ENCODE measurements at regions not wholly inside any gene's neighbourhood (a gene's known extent, or its start where the extent isn't known, plus 50 kb on each side); places are given as distances from the start of the nearest gene placed in this dataset.
A peak's percentile ranks its signal among the peaks of the same experiment; 100 is the strongest.

DNA sequence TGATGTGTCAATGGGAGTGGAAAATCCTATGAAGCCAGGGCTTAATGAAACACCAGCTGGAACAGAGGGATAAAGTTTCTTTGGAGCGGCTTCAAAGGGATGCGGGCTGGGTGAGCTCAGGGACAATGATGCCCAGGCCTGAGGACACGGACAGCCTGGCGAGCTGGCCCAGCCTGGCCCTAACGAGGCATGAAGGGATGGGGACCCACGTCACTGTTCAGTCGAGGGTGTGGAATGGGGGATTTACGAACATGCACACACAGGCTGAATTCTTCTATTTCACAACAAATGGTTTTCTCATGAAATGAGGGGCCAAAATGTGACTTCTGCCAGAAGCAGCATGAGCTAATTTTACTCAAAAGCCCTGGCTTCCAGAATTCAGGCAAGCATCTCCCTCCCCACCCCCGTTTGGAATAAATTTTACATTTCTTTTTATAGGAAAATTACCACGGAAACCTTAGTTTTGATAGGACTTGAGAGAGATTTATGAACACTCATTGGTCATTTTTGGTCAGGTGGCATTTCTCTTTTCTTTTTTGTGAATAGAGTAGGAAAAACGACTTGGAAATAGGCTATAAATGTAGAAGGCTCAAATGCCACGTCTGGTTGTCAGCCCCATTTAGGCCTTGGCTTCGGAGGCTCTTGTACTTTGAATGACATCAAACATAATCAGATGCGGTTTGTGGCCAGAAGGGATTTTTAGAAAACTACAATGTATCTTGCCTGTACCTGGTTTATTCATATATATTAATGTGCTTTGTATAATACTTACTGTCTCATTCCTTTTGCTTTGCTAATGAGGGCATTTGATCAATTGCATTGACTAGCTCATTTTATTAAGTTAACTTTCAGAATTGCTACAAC, 893.8 kb upstream of the CELF4 start:
- no peak overlapping the region for H3K27ac ChIP-seq
- no peaks in the 10 kb centered on the region for H3K4me1 ChIP-seq
- no peaks in the 10 kb centered on the region for H3K27me3 ChIP-seq
- 52% methylated on average over 14 of the region's 14 CpGs for WGBS
- H3K36me3 ChIP-seq: no peaks in the 10 kb centered on the region
- H3K9me3 ChIP-seq: no peaks in the 10 kb centered on the region
- DNase-seq (ENCODE audit: low spot score in 2 of 2): peak in 1 of 2 donors; percentile 55
- no peak overlapping the region for H3K4me3 ChIP-seq
- TF ChIP-seq EP300 (IDR thresholded peaks at IDR 0.05) (no peak), POLR2A (IDR thresholded peaks at IDR 0.05) (no peak), POLR2AphosphoS5 (IDR thresholded peaks at IDR 0.05) (no peak)
- TF ChIP-seq, protein P1, sequence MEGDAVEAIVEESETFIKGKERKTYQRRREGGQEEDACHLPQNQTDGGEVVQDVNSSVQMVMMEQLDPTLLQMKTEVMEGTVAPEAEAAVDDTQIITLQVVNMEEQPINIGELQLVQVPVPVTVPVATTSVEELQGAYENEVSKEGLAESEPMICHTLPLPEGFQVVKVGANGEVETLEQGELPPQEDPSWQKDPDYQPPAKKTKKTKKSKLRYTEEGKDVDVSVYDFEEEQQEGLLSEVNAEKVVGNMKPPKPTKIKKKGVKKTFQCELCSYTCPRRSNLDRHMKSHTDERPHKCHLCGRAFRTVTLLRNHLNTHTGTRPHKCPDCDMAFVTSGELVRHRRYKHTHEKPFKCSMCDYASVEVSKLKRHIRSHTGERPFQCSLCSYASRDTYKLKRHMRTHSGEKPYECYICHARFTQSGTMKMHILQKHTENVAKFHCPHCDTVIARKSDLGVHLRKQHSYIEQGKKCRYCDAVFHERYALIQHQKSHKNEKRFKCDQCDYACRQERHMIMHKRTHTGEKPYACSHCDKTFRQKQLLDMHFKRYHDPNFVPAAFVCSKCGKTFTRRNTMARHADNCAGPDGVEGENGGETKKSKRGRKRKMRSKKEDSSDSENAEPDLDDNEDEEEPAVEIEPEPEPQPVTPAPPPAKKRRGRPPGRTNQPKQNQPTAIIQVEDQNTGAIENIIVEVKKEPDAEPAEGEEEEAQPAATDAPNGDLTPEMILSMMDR (IDR thresholded peaks at IDR 0.05): no peak

GRCh38 chr18:38458698-38459097, 893.1 kb upstream of the CELF4 start:
- H3K9me3 ChIP-seq: no peaks in the 10 kb centered on the region
- H3K36me3 ChIP-seq: no peaks in the 10 kb centered on the region
- TF ChIP-seq POLR2AphosphoS5 (IDR thresholded peaks at IDR 0.05) (no peak), EP300 (IDR thresholded peaks at IDR 0.05) (no peak), POLR2A (IDR thresholded peaks at IDR 0.05) (no peak)
- TF ChIP-seq, protein P1 (IDR thresholded peaks at IDR 0.05): no peak
- 52% methylated on average over 3 of the region's 3 CpGs for WGBS
- no peak overlapping the region for H3K27ac ChIP-seq
- no peak for DNase-seq (ENCODE audit: low spot score in 2 of 2)
- H3K4me1 ChIP-seq: no peaks in the 10 kb centered on the region
- no peaks in the 10 kb centered on the region for H3K27me3 ChIP-seq
- no peak overlapping the region for H3K4me3 ChIP-seq

GRCh38 chr18:38456253-38456652, 890.7 kb upstream of the CELF4 start:
- no peak overlapping the region for H3K4me3 ChIP-seq
- H3K4me1 ChIP-seq: no peaks in the 10 kb centered on the region
- H3K36me3 ChIP-seq: no peaks in the 10 kb centered on the region
- no peak for TF ChIP-seq EP300 (IDR thresholded peaks at IDR 0.05)
- TF ChIP-seq, protein P1 (IDR thresholded peaks at IDR 0.05): no peak
- TF ChIP-seq POLR2A (IDR thresholded peaks at IDR 0.05): no peak
- no peak for TF ChIP-seq POLR2AphosphoS5 (IDR thresholded peaks at IDR 0.05)
- no peaks in the 10 kb centered on the region for H3K27me3 ChIP-seq
- no peaks in the 10 kb centered on the region for H3K9me3 ChIP-seq
- no peak overlapping the region for H3K27ac ChIP-seq
- 74% methylated on average over 5 of the region's 5 CpGs for WGBS
- no peak for DNase-seq (ENCODE audit: low spot score in 2 of 2)

GRCh38 chr18:38454764-38455469, 889.3 kb upstream of the CELF4 start:
- no peak for DNase-seq (ENCODE audit: low spot score in 2 of 2)
- no peaks in the 10 kb centered on the region for H3K4me1 ChIP-seq
- no peaks in the 10 kb centered on the region for H3K27me3 ChIP-seq
- no peak overlapping the region for H3K4me3 ChIP-seq
- WGBS: 83% methylated on average over 1 of the region's 1 CpG
- H3K9me3 ChIP-seq: no peaks in the 10 kb centered on the region
- no peaks in the 10 kb centered on the region for H3K36me3 ChIP-seq
- no peak overlapping the region for H3K27ac ChIP-seq
- TF ChIP-seq EP300 (IDR thresholded peaks at IDR 0.05) (no peak), POLR2AphosphoS5 (IDR thresholded peaks at IDR 0.05) (no peak), POLR2A (IDR thresholded peaks at IDR 0.05) (no peak)
- TF ChIP-seq, protein P1 (IDR thresholded peaks at IDR 0.05): no peak

GRCh38 chr18:38453880-38454279, 888.3 kb upstream of the CELF4 start:
- H3K4me3 ChIP-seq: no peak overlapping the region
- H3K36me3 ChIP-seq: no peaks in the 10 kb centered on the region
- WGBS: 83% methylated on average over 5 of the region's 5 CpGs
- no peaks in the 10 kb centered on the region for H3K9me3 ChIP-seq
- H3K4me1 ChIP-seq: no peaks in the 10 kb centered on the region
- H3K27me3 ChIP-seq: no peaks in the 10 kb centered on the region
- TF ChIP-seq, protein P1 (IDR thresholded peaks at IDR 0.05): no peak
- TF ChIP-seq POLR2AphosphoS5 (IDR thresholded peaks at IDR 0.05) (no peak), EP300 (IDR thresholded peaks at IDR 0.05) (no peak), POLR2A (IDR thresholded peaks at IDR 0.05) (no peak)
- no peak overlapping the region for H3K27ac ChIP-seq
- no peak for DNase-seq (ENCODE audit: low spot score in 2 of 2)
